ENCODE measurements at regions not wholly inside any gene's neighbourhood (a gene's known extent, or its start where the extent isn't known, plus 50 kb on each side); places are given as distances from the start of the nearest gene placed in this dataset.

- no peak for TF ChIP-seq MAX (IDR thresholded peaks at IDR 0.05)
- TF ChIP-seq USF1 (IDR thresholded peaks at IDR 0.05) = no peak
- no peak for TF ChIP-seq YY1 (IDR thresholded peaks at IDR 0.05; ENCODE audit: low read depth)
- TF ChIP-seq REST (IDR thresholded peaks at IDR 0.05; ENCODE audit: low read depth) = no peak
Observed at GRCh38 chr2:120870467-120870788, 134.8 kb downstream of the GLI2 start.
